Calu3 (cell line): ENCODE measurements at regions not wholly inside any gene's neighbourhood (a gene's known extent, or its start where the extent isn't known, plus 50 kb on each side); places are given as distances from the start of the nearest gene placed in this dataset.

Experiments used
- BruUV-seq: library from RNA; stranded (reverse); fragments of 400-500 nt; replicated peaks from 2 replicates; lab custom pipeline; 2021; lab: Mats Ljungman, UMichigan
- CTCF ChIA-PET: fragments of 300-600 bp; sonication (Branson Sonifier 250); formaldehyde crosslinking; loops from one replicate; lab custom pipeline; 2022; ENCODE audit warnings: antibody characterized with exemption; lab: Charles Lee
- DNase-seq: peaks from one replicate; pipeline ENCODE4 v3.0.0; 2022
- H3K27ac Mint-ChIP-seq: one replicate; pipeline ENCODE4 v1.8.0; 2022; ENCODE audit warnings: mixed read lengths; ENCODE audit not compliant: unreplicated experiment
- H3K27me3 Mint-ChIP-seq: one replicate; pipeline ENCODE4 v1.8.0; 2022; ENCODE audit warnings: mixed read lengths; ENCODE audit not compliant: unreplicated experiment
- H3K36me3 Mint-ChIP-seq: one replicate; pipeline ENCODE4 v1.8.0; 2022; ENCODE audit warnings: mild to moderate bottlenecking, moderate library complexity, mixed read lengths; ENCODE audit not compliant: insufficient read depth, unreplicated experiment
- H3K4me1 Mint-ChIP-seq: one replicate; pipeline ENCODE4 v1.8.0; 2022; ENCODE audit warnings: mild to moderate bottlenecking, low read depth, mixed read lengths; ENCODE audit not compliant: unreplicated experiment
- H3K4me3 Mint-ChIP-seq: one replicate; pipeline ENCODE4 v1.8.0; 2022; ENCODE audit warnings: mild to moderate bottlenecking, low read depth, moderate library complexity, mixed read lengths; ENCODE audit not compliant: unreplicated experiment
- H3K9me3 Mint-ChIP-seq: one replicate; pipeline ENCODE4 v1.8.0; 2022; ENCODE audit warnings: low read depth, mixed read lengths; ENCODE audit not compliant: unreplicated experiment
- CTCF ChIP-seq: fragments of 200-600 bp; IDR thresholded peaks from one replicate; pipeline ENCODE4 v1.8.0; 2022; ENCODE audit warnings: antibody characterized with exemption; ENCODE audit not compliant: unreplicated experiment
- intact Hi-C: fragments of 100-400 bp; cut with micrococcal nuclease; formaldehyde crosslinking; loops from one replicate; pipeline ENCODE4 v1.10.0; 2022; ENCODE audit not compliant: unreplicated experiment

GRCh38 chr5:40284863-40285262, 394.9 kb upstream of the PTGER4 start:
- Mint-ChIP-seq H3K27ac (no peak overlapping the region), H3K36me3 (no peaks in the 10 kb centered on the region), H3K4me1 (no peaks in the 10 kb centered on the region), H3K27me3 (no peaks in the 10 kb centered on the region), H3K4me3 (no peak overlapping the region), H3K9me3 (no peaks in the 10 kb centered on the region)
- no peak for TF ChIP-seq CTCF
- intact Hi-C loops, result no loop called here
- BruUV-seq, result no TSS peak
- CTCF ChIA-PET, result no interaction called here
- DNase-seq, result no peak

- CTCF ChIA-PET, result no interaction called here
- no peaks in the 10 kb centered on the region for H3K36me3 Mint-ChIP-seq
Observed at GRCh38 chr5:40278881-40279280, 400.8 kb upstream of the PTGER4 start.

GRCh38 chr5:40277161-40277906, 402.4 kb upstream of the PTGER4 start:
- no peak for DNase-seq
- H3K36me3 Mint-ChIP-seq, result no peaks in the 10 kb centered on the region
- H3K27ac Mint-ChIP-seq, result no peak overlapping the region
- BruUV-seq, result no TSS peak
- H3K4me1 Mint-ChIP-seq, result no peaks in the 10 kb centered on the region
- no peak overlapping the region for H3K4me3 Mint-ChIP-seq
- peaks cover 2% of the 10 kb centered on the region for H3K9me3 Mint-ChIP-seq
- TF ChIP-seq CTCF, result no peak
- H3K27me3 Mint-ChIP-seq, result no peaks in the 10 kb centered on the region
- CTCF ChIA-PET, result interaction anchor here (0.6 to 0.7 kb wide), 2 partner anchors 1036 to 1505 kb away, joined by 3 to 4 read pairs; no protein-coding TSS in a partner anchor
- intact Hi-C loops, result no loop called here

More at GRCh38 chr5:40278881-40279280, 400.8 kb upstream of the PTGER4 start:
- H3K4me3 Mint-ChIP-seq, result no peak overlapping the region
- BruUV-seq, result no TSS peak
- H3K4me1 Mint-ChIP-seq, result no peaks in the 10 kb centered on the region
- no peaks in the 10 kb centered on the region for H3K27me3 Mint-ChIP-seq
- no peak overlapping the region for H3K27ac Mint-ChIP-seq
- intact Hi-C loops, result no loop called here
- H3K9me3 Mint-ChIP-seq, result no peaks in the 10 kb centered on the region
- TF ChIP-seq CTCF, result no peak
- DNase-seq, result no peak

GRCh38 chr5:40276426-40277102, 403.2 kb upstream of the PTGER4 start:
- Mint-ChIP-seq H3K36me3 (no peaks in the 10 kb centered on the region), H3K9me3 (peaks cover 2% of the 10 kb centered on the region), H3K27ac (no peak overlapping the region), H3K4me3 (no peak overlapping the region), H3K4me1 (no peaks in the 10 kb centered on the region), H3K27me3 (no peaks in the 10 kb centered on the region)
- TF ChIP-seq CTCF, result no peak
- BruUV-seq, result no TSS peak
- intact Hi-C loops, result no loop called here
- CTCF ChIA-PET, result no interaction called here
- no peak for DNase-seq
